22Rv1 (cell line): ENCODE measurements at regions not wholly inside any gene's neighbourhood (a gene's known extent, or its start where the extent isn't known, plus 50 kb on each side); places are given as distances from the start of the nearest gene placed in this dataset.

ENCODE experiments used
- CTCF ChIP-seq: fragments of 450-650 bp; IDR thresholded peaks from 2 replicates; pipeline ENCODE4 v1.5.1; 2017; ENCODE audit warnings: mild to moderate bottlenecking
- ZFX ChIP-seq: fragments of 450-650 bp; IDR thresholded peaks from 2 replicates; pipeline ENCODE4 v1.6.1; 2017; ENCODE audit warnings: antibody characterized with exemption, borderline replicate concordance

GRCh38 chr18:78768221-78768620, 211.4 kb upstream of the SALL3 start:
- TF ChIP-seq CTCF (no peak), ZFX (no peak)
